Central memory CD4-positive, alpha-beta T cell (primary cell): ENCODE measurements at regions not wholly inside any gene's neighbourhood (a gene's known extent, or its start where the extent isn't known, plus 50 kb on each side); places are given as distances from the start of the nearest gene placed in this dataset.

Source experiments
- DNase-seq: peaks from one replicate; pipeline ENCODE4 v3.0.0; 2022

GRCh38 chr20:60589623-60590022 is 631.4 kb downstream of the CDH26 start:
- no peak for DNase-seq

GRCh38 chr20:60591172-60591799 is 633.1 kb downstream of the CDH26 start:
- DNase-seq: no peak

- peak; percentile 0 for DNase-seq
Observed at GRCh38 chr20:60598528-60598927, 640.3 kb downstream of the CDH26 start.

- DNase-seq: no peak
Observed at GRCh38 chr20:60599381-60599780, 641.2 kb downstream of the CDH26 start.

GRCh38 chr20:60600036-60600435 is 641.8 kb downstream of the CDH26 start:
- no peak for DNase-seq

- no peak for DNase-seq
Observed at GRCh38 chr20:60624066-60624465, 628.0 kb upstream of the CDH4 start.

GRCh38 chr20:60627751-60628565 is 624.1 kb upstream of the CDH4 start:
- no peak for DNase-seq

GRCh38 chr20:60628749-60629148 is 623.3 kb upstream of the CDH4 start:
- DNase-seq: no peak

- DNase-seq: no peak
Observed at GRCh38 chr20:60629206-60629605, 622.9 kb upstream of the CDH4 start.

- no peak for DNase-seq
Observed at GRCh38 chr20:60630609-60631008, 621.5 kb upstream of the CDH4 start.

GRCh38 chr20:60631585-60632287 is 620.3 kb upstream of the CDH4 start:
- no peak for DNase-seq

GRCh38 chr20:60632391-60633262 is 619.4 kb upstream of the CDH4 start:
- no peak for DNase-seq

GRCh38 chr20:60634491-60635172 is 617.4 kb upstream of the CDH4 start:
- DNase-seq: no peak

- no peak for DNase-seq
Observed at GRCh38 chr20:60636417-60636816, 615.6 kb upstream of the CDH4 start.

GRCh38 chr20:60637801-60638200 is 614.3 kb upstream of the CDH4 start:
- DNase-seq: no peak

- no peak for DNase-seq
Observed at GRCh38 chr20:60638430-60639098, 613.5 kb upstream of the CDH4 start.

GRCh38 chr20:60641879-60642447 is 610.1 kb upstream of the CDH4 start:
- DNase-seq: no peak

GRCh38 chr20:60642541-60642940 is 609.5 kb upstream of the CDH4 start:
- DNase-seq: no peak

GRCh38 chr20:60648556-60648955 is 603.5 kb upstream of the CDH4 start:
- DNase-seq: no peak

- no peak for DNase-seq
Observed at GRCh38 chr20:60649541-60649940, 602.5 kb upstream of the CDH4 start.

GRCh38 chr20:60650087-60650486 is 602.0 kb upstream of the CDH4 start:
- no peak for DNase-seq
